Left ventricle myocardium inferior (tissue), 1 donor: ENCODE measurements at regions not wholly inside any gene's neighbourhood (a gene's known extent, or its start where the extent isn't known, plus 50 kb on each side); places are given as distances from the start of the nearest gene placed in this dataset.
"Not testable (repeated sequence)": the region's sequence is repeated elsewhere in the genome, so short reads cannot be mapped to it uniquely, and the experiment has no call there.

Source experiments
- DNase-seq: peaks from one replicate; pipeline ENCODE4 v3.0.0-alpha.2; 2020
- H3K27ac ChIP-seq: fragments of 200-600 bp; replicated peaks from 2 replicates; pipeline ENCODE4 v1.8.0; 2021
- H3K27me3 ChIP-seq: fragments of 200-600 bp; 2 replicates; pipeline ENCODE4 v1.8.0; 2021; ENCODE audit warnings: low read depth
- H3K36me3 ChIP-seq: fragments of 200-600 bp; 2 replicates; pipeline ENCODE4 v1.8.0; 2021
- H3K4me1 ChIP-seq: fragments of 200-600 bp; 2 replicates; pipeline ENCODE4 v1.8.0; 2021
- H3K4me3 ChIP-seq: fragments of 200-600 bp; 2 replicates; pipeline ENCODE4 v1.8.0; 2021; ENCODE audit warnings: mild to moderate bottlenecking, moderate library complexity
- H3K9me3 ChIP-seq: fragments of 200-600 bp; replicated peaks from 2 replicates; pipeline ENCODE4 v1.8.0; 2021
- CTCF ChIP-seq: fragments of 200-600 bp; IDR thresholded peaks from 2 replicates; pipeline ENCODE4 v1.8.0; 2021; ENCODE audit warnings: antibody characterized with exemption, mild to moderate bottlenecking, borderline replicate concordance
- intact Hi-C: fragments of 100-400 bp; cut with micrococcal nuclease; formaldehyde crosslinking; loops from one replicate; pipeline ENCODE4 v1.11.0; 2022
- donor health status: DM: no; HTN: yes; CAD: no; lungs with severe emphysema.

GRCh38 chrX:50967736-50968135 lies 57.2 kb downstream of the BMP15 start:
- no peaks in the 10 kb centered on the region for H3K36me3 ChIP-seq
- H3K9me3 ChIP-seq, result no peaks in the 10 kb centered on the region
- no peak for DNase-seq
- TF ChIP-seq CTCF, result no peak
- H3K4me1 ChIP-seq, result no peaks in the 10 kb centered on the region
- no peaks in the 10 kb centered on the region for H3K27me3 ChIP-seq
- no peak overlapping the region for H3K4me3 ChIP-seq
- no peak overlapping the region for H3K27ac ChIP-seq
- intact Hi-C loops, result no loop called here

- H3K4me3 ChIP-seq, H3K36me3 ChIP-seq, DNase-seq, H3K9me3 ChIP-seq, H3K27me3 ChIP-seq, H3K4me1 ChIP-seq, intact Hi-C loops, H3K27ac ChIP-seq: not testable (repeated sequence)
These were observed 58.5 kb downstream of the BMP15 start for GRCh38 chrX:50968871-50969635.

- DNase-seq, result no peak
These were observed 60.9 kb downstream of the BMP15 start for GRCh38 chrX:50971395-50971794.

GRCh38 chrX:50973199-50973598 lies 62.7 kb downstream of the BMP15 start:
- DNase-seq, result no peak
- Histone ChIP-seq H3K4me3 (no peak overlapping the region), H3K4me1 (no peaks in the 10 kb centered on the region), H3K27me3 (no peaks in the 10 kb centered on the region), H3K36me3 (no peaks in the 10 kb centered on the region), H3K27ac (no peak overlapping the region), H3K9me3 (no peaks in the 10 kb centered on the region)
- TF ChIP-seq CTCF, result no peak
- intact Hi-C loops, result no loop called here

More at GRCh38 chrX:50971395-50971794, 60.9 kb downstream of the BMP15 start:
- H3K9me3 ChIP-seq, result no peaks in the 10 kb centered on the region
- H3K27ac ChIP-seq, result no peak overlapping the region
- no peak overlapping the region for H3K4me3 ChIP-seq
- no peaks in the 10 kb centered on the region for H3K36me3 ChIP-seq
- H3K27me3 ChIP-seq, result no peaks in the 10 kb centered on the region
- intact Hi-C loops, result no loop called here
- TF ChIP-seq CTCF, result no peak
- H3K4me1 ChIP-seq, result no peaks in the 10 kb centered on the region

GRCh38 chrX:50978920-50979682 lies 68.6 kb downstream of the BMP15 start:
- H3K27ac ChIP-seq, result no peak overlapping the region
- intact Hi-C loops, result no loop called here
- H3K4me3 ChIP-seq, result no peak overlapping the region
- no peaks in the 10 kb centered on the region for H3K9me3 ChIP-seq
- peak; percentile 16 for DNase-seq
- no peaks in the 10 kb centered on the region for H3K27me3 ChIP-seq
- TF ChIP-seq CTCF, result peak; percentile 9
- no peaks in the 10 kb centered on the region for H3K4me1 ChIP-seq
- no peaks in the 10 kb centered on the region for H3K36me3 ChIP-seq

GRCh38 chrX:50980251-50980650 lies 69.7 kb downstream of the BMP15 start:
- Histone ChIP-seq H3K36me3 (no peaks in the 10 kb centered on the region), H3K4me1 (no peaks in the 10 kb centered on the region), H3K27ac (no peak overlapping the region), H3K9me3 (no peaks in the 10 kb centered on the region), H3K4me3 (no peak overlapping the region), H3K27me3 (no peaks in the 10 kb centered on the region)
- no peak for DNase-seq
- TF ChIP-seq CTCF, result no peak
- intact Hi-C loops, result no loop called here
